ENCODE measurements at regions not wholly inside any gene's neighbourhood (a gene's known extent, or its start where the extent isn't known, plus 50 kb on each side); places are given as distances from the start of the nearest gene placed in this dataset.

GRCh38 chr13:29922896-29923295 is 72.5 kb upstream of the UBL3 start:
- TF ChIP-seq GATA2 (IDR thresholded peaks at IDR 0.05; ENCODE audit: low read depth, low read length) (no peak), GATA3 (IDR thresholded peaks at IDR 0.05; ENCODE audit: low read depth, low read length) (no peak)
